Caco-2 (cell line): ENCODE measurements at regions not wholly inside any gene's neighbourhood (a gene's known extent, or its start where the extent isn't known, plus 50 kb on each side); places are given as distances from the start of the nearest gene placed in this dataset.

Experiments
- BruUV-seq: library from RNA; stranded (reverse); fragments of 400-500 nt; replicated peaks from 2 replicates; lab custom pipeline; 2021; lab: Mats Ljungman, UMichigan
- CTCF ChIA-PET: fragments of 300-600 bp; sonication (Branson Sonifier 250); formaldehyde crosslinking; loops from one replicate; lab custom pipeline; 2022; ENCODE audit warnings: antibody characterized with exemption; lab: Charles Lee
- POLR2A ChIA-PET: fragments of 300-600 bp; sonication (Branson Sonifier 250); formaldehyde crosslinking; loops from one replicate; lab custom pipeline; 2022; ENCODE audit warnings: antibody characterized with exemption; lab: Charles Lee
- DNase-seq, 2 experiments: peaks; one replicate each; pipeline versions ENCODE4 v3.0.0 to v3.0.0-alpha.2; 2020 to 2022
- H3K27me3 ChIP-seq: replicated peaks from 2 replicates; pipeline ENCODE4 v1.6.0; 2011; ENCODE audit warnings: low read length; ENCODE audit not compliant: control insufficient read depth, insufficient read depth
- H3K36me3 ChIP-seq: 2 replicates; pipeline ENCODE4 v1.5.1; 2011; ENCODE audit warnings: low read length; ENCODE audit not compliant: control insufficient read depth, insufficient read depth
- H3K4me1 ChIP-seq: fragments of 250-450 bp; sonication (Bioruptor Pico); 2 replicates; pipeline ENCODE4 v1.5.1; 2020; ENCODE audit warnings: mild to moderate bottlenecking
- H3K4me3 ChIP-seq: 2 replicates; pipeline ENCODE4 v1.5.1; 2011; ENCODE audit warnings: low read depth, mild to moderate bottlenecking, control low read depth, low read length
- H3K9me3 ChIP-seq: fragments of 250-450 bp; sonication (Bioruptor Pico); 2 replicates; pipeline ENCODE4 v1.5.1; 2020; ENCODE audit warnings: mild to moderate bottlenecking, moderate library complexity
- H3K27ac Mint-ChIP-seq: one replicate; pipeline ENCODE4 v1.8.0; 2022; ENCODE audit warnings: mixed read lengths; ENCODE audit not compliant: unreplicated experiment
- H3K27me3 Mint-ChIP-seq: one replicate; pipeline ENCODE4 v1.8.0; 2022; ENCODE audit warnings: mixed read lengths; ENCODE audit not compliant: insufficient read depth, unreplicated experiment
- H3K36me3 Mint-ChIP-seq: one replicate; pipeline ENCODE4 v1.8.0; 2022; ENCODE audit warnings: mild to moderate bottlenecking, mixed read lengths; ENCODE audit not compliant: insufficient read depth, unreplicated experiment
- H3K4me1 Mint-ChIP-seq: one replicate; pipeline ENCODE4 v1.8.0; 2022; ENCODE audit warnings: low read depth, mixed read lengths; ENCODE audit not compliant: unreplicated experiment
- H3K4me3 Mint-ChIP-seq: one replicate; pipeline ENCODE4 v1.8.0; 2022; ENCODE audit warnings: mild to moderate bottlenecking, moderate library complexity, mixed read lengths; ENCODE audit not compliant: unreplicated experiment
- H3K9me3 Mint-ChIP-seq: one replicate; pipeline ENCODE4 v1.8.0; 2022; ENCODE audit warnings: mixed read lengths; ENCODE audit not compliant: unreplicated experiment
- CTCF ChIP-seq, 2 experiments: fragments of 200-600 bp in 1 of 2; IDR thresholded peaks; 1 replicate in 1 of 2; 2 replicates in 1 of 2; pipeline versions ENCODE4 v1.5.1 to v1.8.0; 2011 to 2022; ENCODE audit warnings: antibody characterized with exemption in 1 of 2, control low read depth in 1 of 2, inconsistent platforms in 1 of 2, low read depth in 1 of 2, low read length in 1 of 2, mild to moderate bottlenecking in 1 of 2, moderate library complexity in 1 of 2; ENCODE audit not compliant: insufficient read depth in 1 of 2, severe bottlenecking in 1 of 2, unreplicated experiment in 1 of 2
- intact Hi-C: fragments of 100-400 bp; cut with micrococcal nuclease; formaldehyde crosslinking; loops from one replicate; pipeline ENCODE4 v1.10.0; 2022; ENCODE audit not compliant: unreplicated experiment

GRCh38 chr7:115293628-115294240, 371.8 kb downstream of the MDFIC start:
- Mint-ChIP-seq H3K36me3 (no peaks in the 10 kb centered on the region), H3K9me3 (no peaks in the 10 kb centered on the region), H3K27me3 (peaks cover 3% of the 10 kb centered on the region), H3K27ac (no peak overlapping the region), H3K4me3 (no peak overlapping the region), H3K4me1 (no peaks in the 10 kb centered on the region)
- Histone ChIP-seq H3K9me3 (no peaks in the 10 kb centered on the region), H3K4me1 (no peaks in the 10 kb centered on the region), H3K36me3 (no peaks in the 10 kb centered on the region), H3K27me3 (no peaks in the 10 kb centered on the region), H3K4me3 (no peak overlapping the region)
- CTCF ChIA-PET = no interaction called here
- BruUV-seq = no TSS peak
- no peak for DNase-seq
- intact Hi-C loops = no loop called here
- no peak for TF ChIP-seq CTCF (IDR thresholded peaks at IDR 0.05; ENCODE audit: insufficient read depth in 1 of 2, low read depth in 1 of 2, low read length in 1 of 2, severe bottlenecking in 1 of 2, unreplicated experiment in 1 of 2)
- POLR2A ChIA-PET = no interaction called here

DNA sequence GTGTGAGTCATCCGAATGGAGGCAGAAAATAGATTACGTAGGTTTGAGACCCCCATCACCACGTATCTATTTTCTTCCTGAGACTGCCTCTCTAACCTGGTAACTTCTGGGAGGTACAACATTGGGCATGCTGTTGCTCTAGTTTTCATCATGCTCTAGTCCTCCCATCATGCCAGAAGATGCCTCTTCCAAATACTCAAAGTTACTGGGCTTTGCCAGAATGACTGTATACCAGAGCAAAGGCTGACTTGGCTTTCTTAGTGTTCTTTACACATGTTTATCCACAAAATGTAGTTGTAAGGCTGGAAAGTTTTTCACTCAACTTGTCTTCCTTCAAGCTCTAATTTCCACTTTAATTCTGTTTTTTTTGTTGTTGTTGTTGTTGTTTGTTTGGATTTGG, 370.5 kb downstream of the MDFIC start:
- peaks cover 3% of the 10 kb centered on the region for H3K27me3 Mint-ChIP-seq
- H3K36me3 Mint-ChIP-seq = no peaks in the 10 kb centered on the region
- no peak for DNase-seq
- no peak overlapping the region for H3K4me3 ChIP-seq
- H3K27me3 ChIP-seq = no peaks in the 10 kb centered on the region
- ChIA-PET CTCF (no interaction called here), POLR2A (no interaction called here)
- H3K9me3 ChIP-seq = no peaks in the 10 kb centered on the region
- intact Hi-C loops = no loop called here
- no peaks in the 10 kb centered on the region for H3K9me3 Mint-ChIP-seq
- no TSS peak for BruUV-seq
- H3K4me3 Mint-ChIP-seq = no peak overlapping the region
- no peak overlapping the region for H3K27ac Mint-ChIP-seq
- no peak for TF ChIP-seq CTCF (IDR thresholded peaks at IDR 0.05; ENCODE audit: insufficient read depth in 1 of 2, low read depth in 1 of 2, low read length in 1 of 2, severe bottlenecking in 1 of 2, unreplicated experiment in 1 of 2)
- H3K4me1 ChIP-seq = no peaks in the 10 kb centered on the region
- no peaks in the 10 kb centered on the region for H3K36me3 ChIP-seq
- H3K4me1 Mint-ChIP-seq = no peaks in the 10 kb centered on the region

GRCh38 chr7:115289971-115290370, 368.1 kb downstream of the MDFIC start:
- CTCF ChIA-PET = no interaction called here
- H3K36me3 Mint-ChIP-seq = no peaks in the 10 kb centered on the region
- H3K27ac Mint-ChIP-seq = no peak overlapping the region
- no peaks in the 10 kb centered on the region for H3K9me3 Mint-ChIP-seq
- H3K4me1 Mint-ChIP-seq = no peaks in the 10 kb centered on the region
- H3K4me3 Mint-ChIP-seq = no peak overlapping the region
- DNase-seq = no peak
- POLR2A ChIA-PET = no interaction called here
- no peaks in the 10 kb centered on the region for H3K27me3 ChIP-seq
- peaks cover 10% of the 10 kb centered on the region for H3K27me3 Mint-ChIP-seq
- BruUV-seq = no TSS peak
- no peak for TF ChIP-seq CTCF (IDR thresholded peaks at IDR 0.05; ENCODE audit: insufficient read depth in 1 of 2, low read depth in 1 of 2, low read length in 1 of 2, severe bottlenecking in 1 of 2, unreplicated experiment in 1 of 2)
- H3K9me3 ChIP-seq = no peaks in the 10 kb centered on the region
- no peak overlapping the region for H3K4me3 ChIP-seq
- intact Hi-C loops = no loop called here
- no peaks in the 10 kb centered on the region for H3K36me3 ChIP-seq
- no peaks in the 10 kb centered on the region for H3K4me1 ChIP-seq
